ENCODE measurements at regions not wholly inside any gene's neighbourhood (a gene's known extent, or its start where the extent isn't known, plus 50 kb on each side); places are given as distances from the start of the nearest gene placed in this dataset.
A peak's percentile ranks its signal among the peaks of the same experiment; 100 is the strongest.

DNA sequence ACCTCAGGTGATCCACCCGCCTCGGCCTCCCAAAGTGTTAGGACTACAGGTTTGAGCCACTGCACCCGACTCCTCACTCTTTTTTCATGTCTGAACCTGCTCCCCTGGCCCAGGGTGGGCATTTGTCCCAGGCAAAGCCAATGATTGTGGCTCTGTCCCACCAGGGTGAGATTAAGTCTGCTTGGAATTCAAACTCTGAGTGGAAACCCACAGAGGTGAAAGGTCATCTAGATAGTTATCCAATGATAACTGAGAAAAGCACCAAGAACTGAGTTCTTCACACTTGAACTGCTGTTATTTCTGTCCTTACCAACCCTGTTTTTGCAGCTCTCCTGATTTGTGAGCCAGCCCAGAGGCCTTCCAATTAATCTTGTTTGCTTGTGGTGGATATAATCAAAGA, 62.4 kb upstream of the ACVR1 start:
- peaks cover 19% of the 10 kb centered on the region for H3K27me3 Mint-ChIP-seq (ENCODE audit: insufficient read depth)
- no peaks in the 10 kb centered on the region for H3K36me3 ChIP-seq (ENCODE audit: control insufficient read depth, insufficient read depth, low read length)
- no peak overlapping the region for H3K9ac ChIP-seq (ENCODE audit: extremely low read depth, low read length, poor library complexity, severe bottlenecking)
- H3K27me3 ChIP-seq (ENCODE audit: control insufficient read depth, insufficient read depth, low read length, poor library complexity, severe bottlenecking) = no peaks in the 10 kb centered on the region
- H3K27ac Mint-ChIP-seq = peak overlapping the region; percentile 87
- TF ChIP-seq, protein P1, sequence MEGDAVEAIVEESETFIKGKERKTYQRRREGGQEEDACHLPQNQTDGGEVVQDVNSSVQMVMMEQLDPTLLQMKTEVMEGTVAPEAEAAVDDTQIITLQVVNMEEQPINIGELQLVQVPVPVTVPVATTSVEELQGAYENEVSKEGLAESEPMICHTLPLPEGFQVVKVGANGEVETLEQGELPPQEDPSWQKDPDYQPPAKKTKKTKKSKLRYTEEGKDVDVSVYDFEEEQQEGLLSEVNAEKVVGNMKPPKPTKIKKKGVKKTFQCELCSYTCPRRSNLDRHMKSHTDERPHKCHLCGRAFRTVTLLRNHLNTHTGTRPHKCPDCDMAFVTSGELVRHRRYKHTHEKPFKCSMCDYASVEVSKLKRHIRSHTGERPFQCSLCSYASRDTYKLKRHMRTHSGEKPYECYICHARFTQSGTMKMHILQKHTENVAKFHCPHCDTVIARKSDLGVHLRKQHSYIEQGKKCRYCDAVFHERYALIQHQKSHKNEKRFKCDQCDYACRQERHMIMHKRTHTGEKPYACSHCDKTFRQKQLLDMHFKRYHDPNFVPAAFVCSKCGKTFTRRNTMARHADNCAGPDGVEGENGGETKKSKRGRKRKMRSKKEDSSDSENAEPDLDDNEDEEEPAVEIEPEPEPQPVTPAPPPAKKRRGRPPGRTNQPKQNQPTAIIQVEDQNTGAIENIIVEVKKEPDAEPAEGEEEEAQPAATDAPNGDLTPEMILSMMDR (conservative IDR thresholded peaks at IDR 0.05) = no peak
- 78 to 100% methylated on average over 1 to 3 of the region's 3 CpGs for WGBS, 2 experiments (ENCODE audit: insufficient coverage in 1 of 2, insufficient read length in 1 of 2)
- H3K4me1 ChIP-seq (ENCODE audit: control insufficient read depth, insufficient read depth, low read length) = peaks cover 24% of the 10 kb centered on the region
- H3K9me3 ChIP-seq (ENCODE audit: control insufficient read depth, low read length) = no peaks in the 10 kb centered on the region
- DNase-seq = peak; percentile 56
- peaks cover 52% of the 10 kb centered on the region for H3K4me1 Mint-ChIP-seq
- H3K9me3 Mint-ChIP-seq = no peaks in the 10 kb centered on the region
- no peak overlapping the region for H3K27ac ChIP-seq (ENCODE audit: low read depth, low read length)
- H3K4me3 Mint-ChIP-seq = no peak overlapping the region
- no peaks in the 10 kb centered on the region for H3K36me3 Mint-ChIP-seq (ENCODE audit: low read depth)
- H3K4me3 ChIP-seq (ENCODE audit: low read length) = no peak overlapping the region

DNA sequence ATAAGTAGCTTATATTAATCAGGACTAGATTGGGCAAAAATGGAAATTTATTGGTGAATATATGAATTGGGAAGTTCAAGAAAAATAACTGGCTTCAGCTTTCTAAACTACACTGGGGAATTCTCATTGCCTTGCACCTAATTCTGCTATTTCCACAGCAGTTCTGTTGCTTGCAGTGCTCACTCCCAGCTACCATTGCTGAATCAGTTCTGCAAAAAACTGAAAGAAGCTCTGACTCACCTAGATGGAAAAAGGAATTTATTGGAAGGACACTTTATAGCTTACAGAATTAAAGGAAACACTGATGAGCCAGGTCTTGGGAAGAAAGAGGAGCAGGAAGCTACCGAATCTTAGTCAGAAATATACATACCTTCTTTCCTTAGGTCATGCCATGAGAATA, 60.3 kb upstream of the ACVR1 start:
- no peaks in the 10 kb centered on the region for H3K36me3 Mint-ChIP-seq (ENCODE audit: low read depth)
- Histone ChIP-seq H3K27me3 (ENCODE audit: control insufficient read depth, insufficient read depth, low read length, poor library complexity, severe bottlenecking) (peaks cover 5% of the 10 kb centered on the region), H3K27ac (ENCODE audit: low read depth, low read length) (no peak overlapping the region), H3K36me3 (ENCODE audit: control insufficient read depth, insufficient read depth, low read length) (no peaks in the 10 kb centered on the region), H3K4me3 (ENCODE audit: low read length) (no peak overlapping the region), H3K4me1 (ENCODE audit: control insufficient read depth, insufficient read depth, low read length) (peaks cover 34% of the 10 kb centered on the region), H3K9ac (ENCODE audit: extremely low read depth, low read length, poor library complexity, severe bottlenecking) (no peak overlapping the region), H3K9me3 (ENCODE audit: control insufficient read depth, low read length) (no peaks in the 10 kb centered on the region)
- no peak overlapping the region for H3K4me3 Mint-ChIP-seq
- H3K4me1 Mint-ChIP-seq = peaks cover 72% of the 10 kb centered on the region
- WGBS, 2 experiments (ENCODE audit: insufficient coverage in 1 of 2, insufficient read length in 1 of 2) = 86% methylated on average over 1 of the region's 1 CpG; no CpG with 5 or more reads in 1 of the 2 experiments
- TF ChIP-seq, protein P1 (conservative IDR thresholded peaks at IDR 0.05) = no peak
- H3K27ac Mint-ChIP-seq = no peak overlapping the region
- DNase-seq = no peak
- no peaks in the 10 kb centered on the region for H3K9me3 Mint-ChIP-seq
- H3K27me3 Mint-ChIP-seq (ENCODE audit: insufficient read depth) = peaks cover 25% of the 10 kb centered on the region

DNA sequence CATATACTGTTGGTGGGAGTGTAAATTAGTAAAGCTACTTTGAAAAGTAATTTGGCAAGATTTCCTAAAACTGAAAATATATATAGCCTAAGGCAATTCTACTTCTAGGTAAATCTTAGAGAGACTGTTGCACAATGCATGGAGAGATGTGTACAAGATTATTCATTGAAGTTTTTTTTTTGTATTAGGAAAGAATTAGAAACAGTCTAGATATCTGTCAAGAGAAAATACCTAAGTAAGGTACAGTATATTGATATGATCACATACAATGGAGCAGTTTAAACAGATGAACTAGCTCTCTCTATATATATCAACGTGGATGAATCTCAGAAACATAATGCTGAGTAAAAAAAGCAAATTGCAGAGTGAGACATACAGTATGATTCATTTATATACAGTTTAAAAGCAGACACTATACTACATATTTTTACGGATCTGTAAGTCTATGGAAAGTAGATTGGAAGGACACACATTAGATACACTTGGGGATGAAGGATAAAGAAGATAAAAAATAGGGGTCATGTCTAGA, 59.3 kb upstream of the ACVR1 start:
- TF ChIP-seq, protein P1 (conservative IDR thresholded peaks at IDR 0.05) = no peak
- WGBS, 2 experiments (ENCODE audit: insufficient coverage in 1 of 2, insufficient read length in 1 of 2) = 82% methylated on average over 1 of the region's 2 CpGs; no CpG with 5 or more reads in 1 of the 2 experiments
- DNase-seq = no peak
- H3K36me3 Mint-ChIP-seq (ENCODE audit: low read depth) = no peaks in the 10 kb centered on the region
- no peaks in the 10 kb centered on the region for H3K9me3 Mint-ChIP-seq
- no peak overlapping the region for H3K4me3 Mint-ChIP-seq
- no peak overlapping the region for H3K4me3 ChIP-seq (ENCODE audit: low read length)
- no peak overlapping the region for H3K27ac Mint-ChIP-seq
- no peak overlapping the region for H3K27ac ChIP-seq (ENCODE audit: low read depth, low read length)
- H3K27me3 Mint-ChIP-seq (ENCODE audit: insufficient read depth) = peaks cover 31% of the 10 kb centered on the region
- H3K4me1 Mint-ChIP-seq = peaks cover 75% of the 10 kb centered on the region
- H3K27me3 ChIP-seq (ENCODE audit: control insufficient read depth, insufficient read depth, low read length, poor library complexity, severe bottlenecking) = peaks cover 14% of the 10 kb centered on the region
- H3K4me1 ChIP-seq (ENCODE audit: control insufficient read depth, insufficient read depth, low read length) = peaks cover 37% of the 10 kb centered on the region
- H3K9ac ChIP-seq (ENCODE audit: extremely low read depth, low read length, poor library complexity, severe bottlenecking) = no peak overlapping the region
- H3K9me3 ChIP-seq (ENCODE audit: control insufficient read depth, low read length) = no peaks in the 10 kb centered on the region
- H3K36me3 ChIP-seq (ENCODE audit: control insufficient read depth, insufficient read depth, low read length) = no peaks in the 10 kb centered on the region
